Effector memory CD4-positive, alpha-beta T cell (primary cell): ENCODE measurements at regions not wholly inside any gene's neighbourhood (a gene's known extent, or its start where the extent isn't known, plus 50 kb on each side); places are given as distances from the start of the nearest gene placed in this dataset.

ENCODE experiments used
- DNase-seq, 3 donors: peaks; one replicate each; pipeline ENCODE4 v3.0.0-alpha.2; 2020
- H3K27ac ChIP-seq: 2 replicates; pipeline ENCODE4 v1.7.0; 2013; ENCODE audit warnings: mild to moderate bottlenecking, low read length, moderate library complexity; ENCODE audit not compliant: insufficient read depth, poor library complexity, severe bottlenecking
- H3K27me3 ChIP-seq: replicated peaks from 2 replicates; pipeline ENCODE4 v1.7.0; 2013; ENCODE audit warnings: mild to moderate bottlenecking, low read length; ENCODE audit not compliant: insufficient read depth, control insufficient read depth, poor library complexity, severe bottlenecking
- H3K36me3 ChIP-seq: 2 replicates; pipeline ENCODE4 v1.7.0; 2013; ENCODE audit warnings: mild to moderate bottlenecking, low read length, moderate library complexity; ENCODE audit not compliant: control insufficient read depth, insufficient read depth
- H3K4me1 ChIP-seq: 2 replicates; pipeline ENCODE4 v1.7.0; 2013; ENCODE audit warnings: low read length, mild to moderate bottlenecking; ENCODE audit not compliant: control insufficient read depth, insufficient read depth, poor library complexity, severe bottlenecking
- H3K4me3 ChIP-seq: 2 replicates; pipeline ENCODE4 v1.7.0; 2013; ENCODE audit warnings: low read length, low read depth, mild to moderate bottlenecking; ENCODE audit not compliant: insufficient read depth, poor library complexity, severe bottlenecking
- H3K9me3 ChIP-seq: 2 replicates; pipeline ENCODE4 v1.7.0; 2013; ENCODE audit warnings: mild to moderate bottlenecking, low read length, moderate library complexity; ENCODE audit not compliant: control insufficient read depth

DNA sequence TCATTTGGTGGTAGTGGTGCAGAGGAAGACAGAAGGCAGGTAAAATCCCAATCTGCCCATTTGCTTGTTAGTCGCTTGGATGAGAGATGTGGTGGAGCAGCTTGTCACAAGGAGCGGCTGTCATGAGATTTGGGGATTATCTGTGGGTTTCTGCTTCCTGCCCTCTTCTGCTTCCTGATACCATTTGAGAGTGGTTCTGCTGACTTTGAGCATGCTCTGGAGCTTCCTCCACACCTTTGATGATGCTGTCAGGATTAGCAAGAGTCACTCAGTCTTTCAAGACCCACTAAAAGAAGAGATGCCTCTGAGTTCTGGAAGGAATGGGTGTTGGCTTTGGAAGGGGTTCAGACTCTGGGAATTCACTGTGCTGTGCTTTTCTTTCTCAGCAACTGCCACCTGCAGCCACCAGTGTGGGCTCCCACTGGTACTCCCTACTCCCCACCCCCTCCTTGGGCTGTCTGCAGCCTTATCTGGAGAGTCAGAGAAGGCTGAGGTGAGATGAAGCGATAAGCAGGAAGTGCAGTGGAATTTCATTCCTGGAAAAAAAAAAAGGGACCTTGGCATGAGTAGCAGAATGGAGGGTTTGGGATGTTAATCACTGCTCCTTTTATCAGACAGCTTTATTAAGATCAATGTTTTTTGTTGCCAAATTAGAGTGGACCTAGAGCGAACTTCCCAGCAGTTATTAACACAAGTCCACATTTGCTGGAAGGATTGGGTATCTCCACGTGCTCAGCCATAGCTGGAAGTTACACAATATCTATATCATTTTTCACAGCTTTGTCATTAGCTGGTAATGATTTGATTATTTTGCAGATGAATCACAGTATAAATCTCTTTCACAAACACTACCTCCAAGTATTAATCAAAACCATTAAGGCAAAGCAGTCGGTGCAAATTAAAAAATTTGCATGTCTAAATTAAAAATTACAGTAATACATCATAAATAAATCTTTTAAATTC lies 233.0 kb upstream of the SATB1 start:
- no peak overlapping the region for H3K4me3 ChIP-seq
- no peak overlapping the region for H3K27ac ChIP-seq
- no peaks in the 10 kb centered on the region for H3K9me3 ChIP-seq
- H3K27me3 ChIP-seq: no peaks in the 10 kb centered on the region
- DNase-seq: no peak
- no peaks in the 10 kb centered on the region for H3K36me3 ChIP-seq
- H3K4me1 ChIP-seq: peaks cover 11% of the 10 kb centered on the region

DNA sequence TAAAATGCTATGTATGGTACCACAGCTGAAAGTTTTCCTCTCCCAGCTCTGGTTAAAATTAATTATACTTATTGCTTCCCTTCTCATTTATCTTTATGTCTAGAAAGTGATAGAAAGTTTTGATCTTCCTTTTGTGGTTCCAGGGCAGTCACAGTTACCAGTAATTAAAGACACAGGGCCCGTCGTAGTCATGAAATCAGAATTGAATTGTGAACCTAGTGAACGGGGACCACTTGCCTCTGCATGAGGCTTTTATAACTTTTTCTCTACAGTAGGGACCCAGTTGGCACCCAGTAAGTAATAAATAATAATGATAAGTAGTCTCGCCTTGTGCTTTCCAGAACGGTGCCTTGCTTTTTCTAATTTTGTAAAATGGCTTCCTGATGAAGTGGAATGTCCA lies 231.7 kb upstream of the SATB1 start:
- Histone ChIP-seq H3K4me3 (no peak overlapping the region), H3K36me3 (no peaks in the 10 kb centered on the region), H3K27me3 (no peaks in the 10 kb centered on the region), H3K9me3 (no peaks in the 10 kb centered on the region), H3K4me1 (peaks cover 11% of the 10 kb centered on the region), H3K27ac (no peak overlapping the region)
- no peak for DNase-seq

DNA sequence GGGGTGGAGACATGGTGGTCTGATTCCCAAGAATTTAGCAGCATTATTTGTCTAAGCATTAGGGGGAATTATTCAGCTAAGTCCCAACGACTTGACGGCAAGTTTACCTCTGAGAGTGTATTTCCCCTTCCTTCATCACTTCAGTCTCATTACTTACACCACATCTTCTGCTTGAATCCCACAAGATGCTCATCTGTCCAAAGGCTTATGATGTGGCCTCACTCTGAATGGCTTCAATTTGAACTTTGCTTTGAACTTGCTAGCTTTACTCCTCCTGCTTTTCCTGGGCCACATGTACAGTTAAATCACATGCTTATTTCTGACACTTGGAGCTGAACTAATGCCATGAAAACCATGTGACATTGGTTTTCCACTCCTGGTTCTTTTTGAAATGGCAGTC lies 231.3 kb upstream of the SATB1 start:
- Histone ChIP-seq H3K4me3 (no peak overlapping the region), H3K4me1 (peaks cover 11% of the 10 kb centered on the region), H3K9me3 (no peaks in the 10 kb centered on the region), H3K27me3 (no peaks in the 10 kb centered on the region), H3K36me3 (no peaks in the 10 kb centered on the region), H3K27ac (no peak overlapping the region)
- no peak for DNase-seq

DNA sequence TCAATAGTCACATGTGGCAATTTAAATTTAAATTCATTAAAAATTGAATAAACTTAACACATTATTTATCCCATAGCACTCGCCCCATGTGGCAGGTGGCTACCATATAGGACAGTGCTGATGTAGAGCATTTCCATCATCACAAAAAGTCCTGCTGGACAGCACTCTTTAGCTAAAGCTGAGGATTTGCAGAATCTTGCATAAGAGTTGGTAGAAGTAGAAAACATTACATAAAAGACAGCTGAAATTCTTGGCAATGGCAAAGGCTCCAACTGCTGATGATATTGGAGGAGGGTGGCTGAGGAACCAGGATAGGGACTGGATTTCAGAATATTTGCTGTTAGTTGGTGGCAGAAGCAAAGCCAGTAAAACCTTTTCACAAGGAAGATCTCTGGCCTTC lies 230.7 kb upstream of the SATB1 start:
- Histone ChIP-seq H3K27ac (no peak overlapping the region), H3K4me3 (no peak overlapping the region), H3K9me3 (no peaks in the 10 kb centered on the region)

DNA sequence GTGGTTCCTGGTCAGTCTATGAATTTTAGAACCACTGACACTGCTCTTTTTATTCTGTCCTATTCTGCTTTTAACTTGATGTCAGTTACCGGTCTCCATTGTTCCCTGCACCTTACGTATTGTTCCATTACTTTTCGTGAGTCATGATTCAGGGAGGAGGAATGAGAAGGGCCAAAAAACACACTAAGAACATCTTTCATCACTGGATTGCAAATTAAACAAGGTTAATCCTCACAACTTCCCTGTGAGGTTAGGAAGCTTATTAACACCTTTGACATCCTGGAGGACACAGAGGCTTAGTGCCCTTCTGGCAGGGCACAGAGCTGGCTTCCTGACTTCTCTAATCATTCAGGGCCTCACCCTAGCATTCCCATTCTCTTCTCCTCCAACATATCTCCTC lies 227.6 kb upstream of the SATB1 start:
- Histone ChIP-seq H3K36me3 (no peaks in the 10 kb centered on the region), H3K9me3 (no peaks in the 10 kb centered on the region), H3K27me3 (no peaks in the 10 kb centered on the region), H3K4me3 (no peak overlapping the region), H3K27ac (no peak overlapping the region), H3K4me1 (peaks cover 5% of the 10 kb centered on the region)
- no peak for DNase-seq

More for the DNA sequence above, 230.7 kb upstream of the SATB1 start:
- Histone ChIP-seq H3K36me3 (no peaks in the 10 kb centered on the region), H3K4me1 (peaks cover 11% of the 10 kb centered on the region), H3K27me3 (no peaks in the 10 kb centered on the region)
- no peak for DNase-seq

DNA sequence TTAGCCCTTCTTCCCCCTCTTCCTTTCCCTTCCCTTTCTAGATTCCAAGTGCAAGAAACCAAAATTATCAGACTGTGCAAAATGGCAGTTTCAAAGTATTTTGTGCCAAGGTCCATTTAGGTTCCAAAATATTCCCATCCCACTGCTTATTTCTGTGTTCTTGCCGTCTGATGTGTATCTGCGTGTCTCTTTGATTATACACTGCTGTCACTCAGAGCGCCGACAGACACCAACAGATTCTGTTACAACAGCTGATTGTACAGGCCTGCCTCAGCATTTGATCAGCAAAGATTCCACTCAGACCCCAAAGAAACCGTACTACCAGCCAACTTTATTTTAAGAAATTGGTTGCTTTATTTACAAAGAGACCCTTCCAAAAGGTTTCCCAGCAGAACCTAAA lies 225.6 kb upstream of the SATB1 start:
- H3K36me3 ChIP-seq: no peaks in the 10 kb centered on the region
- DNase-seq: no peak
- no peak overlapping the region for H3K27ac ChIP-seq

DNA sequence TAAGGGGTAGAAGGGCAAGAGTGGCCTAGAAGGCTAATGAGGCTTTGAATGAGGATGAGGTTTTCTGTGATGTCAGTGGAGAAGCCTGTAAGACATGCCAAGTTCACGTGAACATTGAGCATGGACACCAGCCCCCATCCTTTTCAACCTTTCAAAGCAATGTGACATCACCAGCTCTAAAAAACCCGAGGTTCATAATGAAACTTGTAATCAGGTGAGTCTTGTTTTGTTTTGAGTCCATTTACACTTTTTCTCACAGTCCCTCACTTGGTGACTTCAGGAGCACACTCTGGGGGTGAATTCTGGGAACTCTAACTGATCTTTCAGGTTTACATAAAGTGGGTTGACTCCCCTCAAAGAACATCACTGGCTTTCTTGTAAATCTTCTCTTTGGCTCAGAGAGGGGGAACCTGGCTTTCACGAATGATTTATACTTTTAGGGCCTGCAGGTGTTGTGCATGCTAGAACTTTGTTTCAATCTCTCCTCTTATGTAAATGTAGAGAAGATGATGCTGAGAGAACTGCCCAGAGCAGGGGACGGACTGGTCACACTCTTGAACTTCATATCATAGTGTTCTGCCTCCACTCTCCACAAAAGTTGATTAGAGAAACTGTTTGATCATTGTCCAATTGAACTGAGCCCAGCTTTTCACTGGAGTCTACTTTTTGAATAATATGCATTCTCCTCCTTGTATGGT lies 224.7 kb upstream of the SATB1 start:
- no peak for DNase-seq

More for the DNA sequence above, 225.6 kb upstream of the SATB1 start:
- Histone ChIP-seq H3K27me3 (no peaks in the 10 kb centered on the region), H3K4me1 (no peaks in the 10 kb centered on the region), H3K4me3 (no peak overlapping the region), H3K9me3 (no peaks in the 10 kb centered on the region)

DNA sequence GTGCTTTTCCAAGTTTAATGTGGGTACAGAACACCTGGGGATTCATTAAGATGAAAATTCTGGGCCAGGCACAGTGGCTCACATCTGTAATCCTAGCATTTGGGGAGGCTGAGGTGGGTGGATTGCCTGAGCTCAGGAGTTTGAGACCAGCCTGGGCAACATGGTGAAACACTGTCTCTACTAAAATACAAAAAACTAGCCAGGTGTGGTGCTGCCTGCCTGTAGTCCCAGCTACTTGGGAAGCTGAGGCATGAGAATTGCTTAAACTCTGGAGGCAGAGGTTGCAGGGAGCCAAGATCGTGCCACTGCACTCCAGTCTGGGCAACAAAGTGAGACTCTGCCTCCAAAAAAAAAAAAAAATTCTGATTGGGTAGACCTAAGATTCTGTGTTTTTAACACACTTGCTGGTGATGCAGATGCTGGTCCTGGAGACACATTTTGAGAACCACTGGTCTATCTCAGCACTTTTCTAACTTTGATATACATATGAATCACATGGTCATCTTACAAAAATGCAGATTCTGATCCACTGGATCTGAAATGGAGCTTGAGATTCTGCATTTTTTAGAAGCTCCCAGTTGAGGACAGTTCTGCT lies 223.8 kb upstream of the SATB1 start:
- Histone ChIP-seq H3K4me3 (no peak overlapping the region), H3K4me1 (peaks cover 5% of the 10 kb centered on the region), H3K27ac (no peak overlapping the region), H3K27me3 (no peaks in the 10 kb centered on the region), H3K9me3 (no peaks in the 10 kb centered on the region), H3K36me3 (no peaks in the 10 kb centered on the region)
- DNase-seq: no peak

More for the DNA sequence above, 224.7 kb upstream of the SATB1 start:
- no peaks in the 10 kb centered on the region for H3K36me3 ChIP-seq
- no peak overlapping the region for H3K27ac ChIP-seq
- H3K4me3 ChIP-seq: no peak overlapping the region
- no peaks in the 10 kb centered on the region for H3K27me3 ChIP-seq
- no peaks in the 10 kb centered on the region for H3K4me1 ChIP-seq
- no peaks in the 10 kb centered on the region for H3K9me3 ChIP-seq

DNA sequence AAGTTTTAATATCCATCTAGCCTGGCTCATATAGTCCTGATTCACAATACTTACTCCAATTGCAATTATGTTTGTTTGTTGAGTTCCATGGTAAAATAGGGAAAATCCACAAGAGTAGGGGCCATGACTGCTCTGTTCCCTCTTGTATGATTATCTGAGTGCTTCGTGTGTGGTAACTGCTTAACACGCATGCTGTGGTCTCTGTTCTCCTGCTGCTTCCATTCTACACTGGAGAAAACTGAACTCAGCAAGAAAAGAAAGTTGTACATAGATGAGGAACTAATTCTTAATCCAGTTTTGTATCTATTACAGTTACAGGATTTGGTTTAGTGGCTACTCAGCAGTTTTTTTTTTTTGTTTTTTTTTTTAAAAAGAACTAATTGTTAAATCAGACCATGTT lies 223.0 kb upstream of the SATB1 start:
- Histone ChIP-seq H3K9me3 (no peaks in the 10 kb centered on the region), H3K27me3 (no peaks in the 10 kb centered on the region), H3K36me3 (no peaks in the 10 kb centered on the region), H3K4me1 (peaks cover 9% of the 10 kb centered on the region), H3K4me3 (no peak overlapping the region), H3K27ac (no peak overlapping the region)
- no peak for DNase-seq

DNA sequence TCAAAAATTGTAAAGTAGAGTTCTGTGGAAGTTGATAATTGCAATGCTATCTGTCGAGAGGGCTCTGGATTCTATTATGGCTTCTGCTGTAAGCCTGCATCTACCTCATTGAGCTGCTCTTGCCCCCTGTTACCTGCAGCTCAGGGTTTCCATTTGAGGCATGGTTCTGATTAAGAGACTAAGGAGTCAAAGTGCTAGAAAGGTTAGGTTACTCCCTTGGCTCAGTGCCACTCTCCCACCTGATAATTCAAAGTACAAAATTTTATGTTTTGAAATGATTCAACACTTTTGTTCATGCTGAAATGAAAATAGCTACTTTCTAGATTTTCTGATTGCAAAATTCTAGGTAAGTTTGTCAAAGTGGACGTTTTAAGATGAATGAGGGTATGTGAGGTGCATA lies 220.5 kb upstream of the SATB1 start:
- H3K4me1 ChIP-seq: peaks cover 15% of the 10 kb centered on the region
- no peaks in the 10 kb centered on the region for H3K27me3 ChIP-seq
- H3K36me3 ChIP-seq: no peaks in the 10 kb centered on the region
- H3K27ac ChIP-seq: no peak overlapping the region
- no peaks in the 10 kb centered on the region for H3K9me3 ChIP-seq
- no peak for DNase-seq
- no peak overlapping the region for H3K4me3 ChIP-seq
